H9 (cell line): ENCODE measurements at regions not wholly inside any gene's neighbourhood (a gene's known extent, or its start where the extent isn't known, plus 50 kb on each side); places are given as distances from the start of the nearest gene placed in this dataset.

Source experiments
- DNase-seq: peaks from one replicate; pipeline ENCODE4 v3.0.0-alpha.2; 2017
- H2AFZ ChIP-seq: one replicate; pipeline ENCODE4 v1.6.1; 2013; ENCODE audit warnings: mild to moderate bottlenecking, low read length, control low read depth, moderate library complexity
- H2AK5ac ChIP-seq: 2 replicates; pipeline ENCODE4 v1.6.1; 2013; ENCODE audit warnings: low read length, control low read depth, mixed read lengths; ENCODE audit not compliant: insufficient read length
- H2BK120ac ChIP-seq: one replicate; pipeline ENCODE4 v1.6.1; 2013; ENCODE audit warnings: low read depth, mild to moderate bottlenecking, low read length, control low read depth, inconsistent platforms; ENCODE audit not compliant: poor library complexity, severe bottlenecking
- H2BK12ac ChIP-seq: 2 replicates; pipeline ENCODE4 v1.6.1; 2013; ENCODE audit warnings: low read length, control low read depth, mixed read lengths, low read depth; ENCODE audit not compliant: insufficient read length
- H2BK15ac ChIP-seq: 2 replicates; pipeline ENCODE4 v1.6.1; 2013; ENCODE audit warnings: low read depth, low read length, control low read depth
- H2BK20ac ChIP-seq: one replicate; pipeline ENCODE4 v1.6.1; 2013; ENCODE audit warnings: low read depth, mild to moderate bottlenecking, low read length, control low read depth, inconsistent platforms; ENCODE audit not compliant: poor library complexity, severe bottlenecking
- H2BK5ac ChIP-seq: 2 replicates; pipeline ENCODE4 v1.6.1; 2013; ENCODE audit warnings: low read length, control low read depth, mixed read lengths; ENCODE audit not compliant: insufficient read length
- H3K14ac ChIP-seq: 2 replicates; pipeline ENCODE4 v1.6.1; 2013; ENCODE audit warnings: low read length, control low read depth; ENCODE audit not compliant: insufficient read depth
- H3K18ac ChIP-seq: 2 replicates; pipeline ENCODE4 v1.6.1; 2013; ENCODE audit warnings: low read depth, mild to moderate bottlenecking, mixed read lengths, low read length, control low read depth; ENCODE audit not compliant: insufficient read length
- H3K23ac ChIP-seq: 2 replicates; pipeline ENCODE4 v1.6.1; 2013; ENCODE audit warnings: low read length, control low read depth, mixed read lengths, low read depth; ENCODE audit not compliant: insufficient read length
- H3K23me2 ChIP-seq: 2 replicates; pipeline ENCODE4 v1.6.1; 2013; ENCODE audit warnings: low read depth, mild to moderate bottlenecking, mixed read lengths, low read length, control low read depth; ENCODE audit not compliant: insufficient read length, poor library complexity, severe bottlenecking
- H3K27ac ChIP-seq: 2 replicates; pipeline ENCODE4 v1.5.1; 2013; ENCODE audit warnings: low read length, control low read depth, mixed read lengths, low read depth; ENCODE audit not compliant: insufficient read length
- H3K27me3 ChIP-seq: 2 replicates; pipeline ENCODE4 v1.6.1; 2013; ENCODE audit warnings: low read length, control low read depth, inconsistent platforms; ENCODE audit not compliant: insufficient read depth
- H3K4ac ChIP-seq: 2 replicates; pipeline ENCODE4 v1.6.1; 2013; ENCODE audit warnings: low read depth, mild to moderate bottlenecking, control low read depth, inconsistent platforms, low read length, moderate library complexity
- H3K4me1 ChIP-seq: 2 replicates; pipeline ENCODE4 v1.6.1; 2013; ENCODE audit warnings: low read length, control low read depth, inconsistent platforms; ENCODE audit not compliant: insufficient read depth
- H3K4me2 ChIP-seq: 2 replicates; pipeline ENCODE4 v1.6.1; 2013; ENCODE audit warnings: low read length, control low read depth, mixed read lengths; ENCODE audit not compliant: insufficient read length, insufficient read depth
- H3K56ac ChIP-seq: 2 replicates; pipeline ENCODE4 v1.6.1; 2013; ENCODE audit warnings: low read depth, mild to moderate bottlenecking, mixed read lengths, low read length, control low read depth; ENCODE audit not compliant: insufficient read length
- H3K79me1 ChIP-seq: 2 replicates; pipeline ENCODE4 v1.6.1; 2013; ENCODE audit warnings: low read depth, mild to moderate bottlenecking, moderate library complexity, low read length, control low read depth, inconsistent platforms; ENCODE audit not compliant: insufficient read depth, poor library complexity, severe bottlenecking
- H3K79me2 ChIP-seq: 2 replicates; pipeline ENCODE4 v1.6.1; 2013; ENCODE audit warnings: low read length, control low read depth, inconsistent platforms; ENCODE audit not compliant: insufficient read depth
- H3K9ac ChIP-seq: 2 replicates; pipeline ENCODE4 v1.6.1; 2013; ENCODE audit warnings: low read length, control low read depth, mixed read lengths; ENCODE audit not compliant: insufficient read length; ENCODE audit errors: extremely low read depth
- H3K9me3 ChIP-seq: one replicate; pipeline ENCODE4 v1.6.1; 2013; ENCODE audit warnings: low read depth, low read length, inconsistent platforms; ENCODE audit not compliant: control insufficient read depth
- H3T11ph ChIP-seq: one replicate; pipeline ENCODE4 v1.6.1; 2013; ENCODE audit warnings: mild to moderate bottlenecking, low read length, control low read depth, inconsistent platforms
- H4K20me1 ChIP-seq: one replicate; pipeline ENCODE4 v1.6.1; 2013; ENCODE audit not compliant: control insufficient read depth, insufficient read length, insufficient read depth
- H4K5ac ChIP-seq: 2 replicates; pipeline ENCODE4 v1.6.1; 2013; ENCODE audit warnings: low read depth, mild to moderate bottlenecking, mixed read lengths, low read length, control low read depth; ENCODE audit not compliant: insufficient read length
- H4K8ac ChIP-seq: replicated peaks from 2 replicates; pipeline ENCODE4 v1.6.1; 2013; ENCODE audit warnings: low read length, control low read depth, mixed read lengths, low read depth; ENCODE audit not compliant: insufficient read length
- H4K91ac ChIP-seq: 2 replicates; pipeline ENCODE4 v1.6.1; 2013; ENCODE audit warnings: low read depth, mild to moderate bottlenecking, moderate library complexity, mixed read lengths, low read length, control low read depth; ENCODE audit not compliant: insufficient read length
- H3K27ac Mint-ChIP-seq, 3 experiments: 2 replicates in 2 of 3; 3 replicates in 1 of 3; pipeline ENCODE4 v1.8.0; 2020 to 2021; ENCODE audit warnings: mixed read lengths in 3 of 3, mild to moderate bottlenecking in 1 of 3, moderate library complexity in 1 of 3
- H3K27me3 Mint-ChIP-seq: 2 replicates; pipeline ENCODE4 v1.8.0; 2021; ENCODE audit warnings: low read depth, mild to moderate bottlenecking, moderate library complexity, mixed read lengths
- H3K36me3 Mint-ChIP-seq, 3 experiments: 2 replicates in 2 of 3; 3 replicates in 1 of 3; pipeline ENCODE4 v1.8.0; 2020 to 2021; ENCODE audit warnings: low read depth in 3 of 3, mixed read lengths in 3 of 3; ENCODE audit not compliant: insufficient read depth in 1 of 3
- H3K4me1 Mint-ChIP-seq, 2 experiments: 2 replicates each; pipeline ENCODE4 v1.8.0; 2020; ENCODE audit warnings: mixed read lengths in 2 of 2
- H3K4me3 Mint-ChIP-seq, 2 experiments: 2 replicates in 1 of 2; 3 replicates in 1 of 2; pipeline ENCODE4 v1.8.0; 2020 to 2021; ENCODE audit warnings: mild to moderate bottlenecking in 2 of 2, mixed read lengths in 2 of 2, moderate library complexity in 1 of 2
- H3K9me3 Mint-ChIP-seq, 2 experiments: 2 replicates in 1 of 2; 3 replicates in 1 of 2; pipeline ENCODE4 v1.8.0; 2020; ENCODE audit warnings: mild to moderate bottlenecking in 2 of 2, mixed read lengths in 2 of 2, moderate library complexity in 1 of 2
- CTCF ChIP-seq: fragments of 200-600 bp; sonication (generic); conservative IDR thresholded peaks from 3 replicates; pipeline ENCODE4 v1.8.0; 2021; ENCODE audit warnings: antibody characterized with exemption, mild to moderate bottlenecking
- WGBS: extraction: QIAGEN DNeasy Blood & Tissue Kit; methylation state at CpG from one replicate; pipeline ENCODE4 v1.1.7; 2013; ENCODE audit warnings: missing lambda C conversion rate, low lambda C conversion rate, mixed read lengths; ENCODE audit not compliant: insufficient read length; ENCODE audit errors: extremely low coverage; 5-methylcytosine and 5-hydroxymethylcytosine counted together

GRCh38 chr5:124883681-124884080, 137.2 kb upstream of the ZNF608 start:
- H3K4me2 ChIP-seq: no peak overlapping the region
- no peak overlapping the region for H2BK12ac ChIP-seq
- H3K79me2 ChIP-seq: no peaks in the 10 kb centered on the region
- no peak overlapping the region for H3K27ac ChIP-seq
- Mint-ChIP-seq H3K27ac (no peak overlapping the region), H3K4me1 (peaks cover 16 to 17% of the 10 kb centered on the region in 2 experiments), H3K9me3 (peaks cover 0 to 9% of the 10 kb centered on the region in 2 experiments; a peak in 2 of 5 replicates), H3K36me3 (peaks cover 0 to 11% (median 0%) of the 10 kb centered on the region in 3 experiments; a peak in 2 of 7 replicates), H3K27me3 (no peaks in the 10 kb centered on the region), H3K4me3 (no peak overlapping the region)
- no peak overlapping the region for H2BK20ac ChIP-seq
- no peak overlapping the region for H3K18ac ChIP-seq
- no peak overlapping the region for H2BK5ac ChIP-seq
- no peak overlapping the region for H3K56ac ChIP-seq
- H3T11ph ChIP-seq: no peak overlapping the region
- H3K4me1 ChIP-seq: 0 out of 2 replicates have a peak, but pooled peaks cover under 1% of the 10 kb centered on the region
- no peaks in the 10 kb centered on the region for H3K27me3 ChIP-seq
- no peak overlapping the region for H2BK15ac ChIP-seq
- no peak overlapping the region for H2BK120ac ChIP-seq
- no peak overlapping the region for H3K14ac ChIP-seq
- H2AK5ac ChIP-seq: no peak overlapping the region
- H4K8ac ChIP-seq: no peak overlapping the region
- no peak overlapping the region for H3K23ac ChIP-seq
- no peak for DNase-seq
- no CpG with 5 or more reads among the region's 3 CpGs for WGBS
- no peak overlapping the region for H3K9ac ChIP-seq
- no peaks in the 10 kb centered on the region for H3K9me3 ChIP-seq
- H3K79me1 ChIP-seq: no peaks in the 10 kb centered on the region
- H3K4ac ChIP-seq: no peak overlapping the region
- no peak overlapping the region for H4K91ac ChIP-seq
- no peaks in the 10 kb centered on the region for H4K20me1 ChIP-seq
- no peaks in the 10 kb centered on the region for H3K23me2 ChIP-seq
- no peak for TF ChIP-seq CTCF
- no peak overlapping the region for H4K5ac ChIP-seq
- no peak overlapping the region for H2AFZ ChIP-seq
